ENCODE measurements at regions not wholly inside any gene's neighbourhood (a gene's known extent, or its start where the extent isn't known, plus 50 kb on each side); places are given as distances from the start of the nearest gene placed in this dataset.

DNA sequence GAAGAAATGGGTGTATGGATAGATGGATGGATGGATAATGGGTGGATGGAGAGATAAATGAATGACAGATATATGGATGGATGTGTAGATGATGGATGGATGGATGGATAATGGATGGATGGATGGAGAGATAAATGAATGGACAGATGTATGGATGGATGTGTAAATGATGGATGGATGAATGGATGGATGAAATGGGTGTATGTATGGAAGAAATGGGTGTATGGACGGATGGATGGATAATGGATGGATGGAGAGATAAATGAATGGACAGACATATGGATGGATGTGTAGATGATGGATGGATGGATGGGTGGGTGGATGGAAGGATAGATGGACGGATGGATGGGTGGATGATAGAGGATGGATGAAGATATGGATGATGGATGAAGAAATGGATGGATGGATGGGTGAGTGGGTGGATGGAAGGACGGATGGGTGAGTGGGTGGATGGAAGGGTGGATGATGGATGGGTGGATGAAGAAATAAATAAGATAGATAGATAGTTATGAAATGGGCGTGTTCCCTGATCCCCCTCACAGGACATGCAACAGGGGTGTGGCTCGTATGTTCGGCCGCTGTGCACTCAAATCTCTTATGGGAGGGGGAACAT, 91.1 kb upstream of the NKX1-1 start:
- TF ChIP-seq GATA3 (IDR thresholded peaks at IDR 0.05; ENCODE audit: low read depth, low read length) (no peak), GATA2 (IDR thresholded peaks at IDR 0.05; ENCODE audit: low read depth, low read length) (no peak)

Measured in SH-SY5Y (cell line).